BJ (cell line): ENCODE measurements at regions not wholly inside any gene's neighbourhood (a gene's known extent, or its start where the extent isn't known, plus 50 kb on each side); places are given as distances from the start of the nearest gene placed in this dataset.
"Not testable (repeated sequence)": the region's sequence is repeated elsewhere in the genome, so short reads cannot be mapped to it uniquely, and the experiment has no call there.

Source experiments
- CTCF ChIA-PET: fragments of 350-600 bp; formaldehyde crosslinking; extraction: SDS; loops from one replicate; lab custom pipeline; 2021; ENCODE audit warnings: antibody characterized with exemption, inconsistent platforms; lab: Yijun Ruan, JAX
- POLR2A ChIA-PET: fragments of 300-600 bp; sonication (Branson Sonifier 250); formaldehyde crosslinking; extraction: SDS; loops from one replicate; lab custom pipeline; 2021; ENCODE audit warnings: antibody characterized with exemption; lab: Charles Lee
- DNase-seq: peaks from one replicate; pipeline ENCODE4 v3.0.0-alpha.2; 2011; ENCODE audit warnings: low read depth
- H3K27me3 ChIP-seq: 2 replicates; pipeline ENCODE4 v1.6.0; 2011; ENCODE audit warnings: low read length; ENCODE audit not compliant: control insufficient read depth, insufficient read depth
- H3K36me3 ChIP-seq: 2 replicates; pipeline ENCODE4 v1.5.1; 2011; ENCODE audit warnings: low read length; ENCODE audit not compliant: control insufficient read depth, insufficient read depth
- H3K4me3 ChIP-seq: 2 replicates; pipeline ENCODE4 v1.5.1; 2011; ENCODE audit warnings: low read depth, mild to moderate bottlenecking, control low read depth, low read length
- CTCF ChIP-seq: IDR thresholded peaks from 2 replicates; pipeline ENCODE4 v1.5.1; 2011; ENCODE audit warnings: low read depth, mild to moderate bottlenecking, control low read depth, inconsistent platforms, low read length, moderate library complexity; ENCODE audit not compliant: insufficient read depth

GRCh38 chr4:141543706-141544105, 92.7 kb upstream of the IL15 start:
- Histone ChIP-seq H3K4me3 (no peak overlapping the region), H3K36me3 (no peaks in the 10 kb centered on the region), H3K27me3 (no peaks in the 10 kb centered on the region)
- ChIA-PET POLR2A (no interaction called here), CTCF (interaction anchor here (0.6 to 0.9 kb wide), 2 partner anchors 75 to 80 kb away, joined by 3 read pairs; no protein-coding TSS in a partner anchor)
- DNase-seq = no peak
- no peak for TF ChIP-seq CTCF

DNA sequence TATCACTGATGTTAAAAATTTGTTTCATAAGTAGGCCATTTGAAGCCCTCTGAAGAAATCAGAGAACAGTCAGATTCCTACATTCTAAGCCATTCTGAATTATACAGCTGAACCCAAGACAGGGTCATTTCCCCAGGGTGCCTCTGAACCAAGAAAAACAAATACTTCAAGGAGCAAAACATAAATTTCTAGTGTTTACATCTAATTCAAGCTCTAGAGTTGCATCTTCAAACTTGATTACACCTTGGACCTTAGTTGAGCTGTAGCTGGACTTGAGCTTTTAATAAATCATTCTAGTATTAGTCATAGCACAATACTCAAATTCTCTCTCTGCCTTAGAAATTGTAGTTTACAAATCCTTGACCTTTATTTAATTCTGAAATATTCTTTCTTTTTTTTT, 87.6 kb upstream of the IL15 start:
- H3K36me3 ChIP-seq = no peaks in the 10 kb centered on the region
- no peaks in the 10 kb centered on the region for H3K27me3 ChIP-seq
- no peak for TF ChIP-seq CTCF
- ChIA-PET POLR2A (no interaction called here), CTCF (no interaction called here)
- no peak overlapping the region for H3K4me3 ChIP-seq
- DNase-seq = no peak

DNA sequence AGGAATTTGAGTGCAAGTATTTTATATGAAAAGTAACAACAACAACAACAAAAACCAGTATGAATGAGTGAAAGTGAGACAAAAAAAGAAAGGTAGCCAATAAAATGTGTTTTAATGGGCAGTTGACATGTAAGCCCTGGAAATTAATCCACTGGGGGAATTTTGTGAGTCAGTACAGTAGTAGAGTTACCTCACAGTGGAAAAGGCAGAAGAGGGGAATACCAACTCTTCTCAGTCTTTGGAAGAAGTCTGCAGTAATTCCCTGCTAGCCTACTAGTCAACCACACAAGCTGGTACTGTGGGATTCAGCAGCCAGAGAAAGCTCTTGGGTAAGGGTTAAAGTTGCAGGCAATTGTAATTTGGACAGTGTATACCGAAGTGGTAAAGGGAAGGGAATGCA, 76.3 kb upstream of the IL15 start:
- no peak for TF ChIP-seq CTCF
- Histone ChIP-seq H3K4me3 (no peak overlapping the region), H3K36me3 (no peaks in the 10 kb centered on the region), H3K27me3 (no peaks in the 10 kb centered on the region)
- ChIA-PET CTCF (interaction anchor here (0.9 kb wide), 1 partner anchor 90 kb away, joined by 3 read pairs; no protein-coding TSS in a partner anchor), POLR2A (no interaction called here)
- DNase-seq = no peak

GRCh38 chr4:141562649-141563048, 73.7 kb upstream of the IL15 start:
- CTCF ChIA-PET = no interaction called here
- Histone ChIP-seq H3K27me3 (no peaks in the 10 kb centered on the region), H3K4me3 (no peak overlapping the region), H3K36me3 (no peaks in the 10 kb centered on the region)
- POLR2A ChIA-PET = no interaction called here
- no peak for DNase-seq
- no peak for TF ChIP-seq CTCF

DNA sequence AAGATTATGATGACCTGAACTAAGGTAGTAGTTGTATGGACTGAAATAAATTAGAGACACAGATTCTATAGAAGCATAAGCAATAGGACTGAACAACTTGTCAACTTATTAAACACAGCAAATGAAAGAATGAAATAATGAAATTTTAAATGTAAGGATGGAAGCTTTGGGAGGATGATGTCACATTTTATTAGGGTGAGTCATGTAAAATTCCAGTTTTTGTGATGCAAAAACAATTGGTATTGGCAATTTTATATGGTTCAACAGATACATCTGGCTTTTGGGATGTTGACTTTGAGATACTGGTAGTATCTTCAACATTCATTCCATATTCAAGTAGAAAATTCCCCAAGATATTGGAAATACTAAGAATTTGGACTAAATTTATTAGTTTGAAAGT, 72.7 kb upstream of the IL15 start:
- H3K27me3 ChIP-seq = no peaks in the 10 kb centered on the region
- POLR2A ChIA-PET = no interaction called here
- CTCF ChIA-PET = no interaction called here
- H3K36me3 ChIP-seq = no peaks in the 10 kb centered on the region
- TF ChIP-seq CTCF = no peak
- H3K4me3 ChIP-seq = no peak overlapping the region
- no peak for DNase-seq

GRCh38 chr4:141564961-141565360, 71.4 kb upstream of the IL15 start:
- POLR2A ChIA-PET, DNase-seq, H3K4me3 ChIP-seq, H3K27me3 ChIP-seq, H3K36me3 ChIP-seq: not testable (repeated sequence)
- CTCF ChIA-PET = interaction anchor here (0.6 kb wide), 1 partner anchor 133 kb away, joined by 3 read pairs; no protein-coding TSS in a partner anchor
